ENCODE measurements at regions not wholly inside any gene's neighbourhood (a gene's known extent, or its start where the extent isn't known, plus 50 kb on each side); places are given as distances from the start of the nearest gene placed in this dataset.

- DNase-seq = no peak
These were observed 309.8 kb downstream of the TMEM121 start for GRCh38 chr14:105836160-105836559.

- no peak for DNase-seq
These were observed 310.3 kb downstream of the TMEM121 start for GRCh38 chr14:105836730-105837129.

GRCh38 chr14:105837349-105838063 is 311.1 kb downstream of the TMEM121 start:
- DNase-seq = no peak

DNA sequence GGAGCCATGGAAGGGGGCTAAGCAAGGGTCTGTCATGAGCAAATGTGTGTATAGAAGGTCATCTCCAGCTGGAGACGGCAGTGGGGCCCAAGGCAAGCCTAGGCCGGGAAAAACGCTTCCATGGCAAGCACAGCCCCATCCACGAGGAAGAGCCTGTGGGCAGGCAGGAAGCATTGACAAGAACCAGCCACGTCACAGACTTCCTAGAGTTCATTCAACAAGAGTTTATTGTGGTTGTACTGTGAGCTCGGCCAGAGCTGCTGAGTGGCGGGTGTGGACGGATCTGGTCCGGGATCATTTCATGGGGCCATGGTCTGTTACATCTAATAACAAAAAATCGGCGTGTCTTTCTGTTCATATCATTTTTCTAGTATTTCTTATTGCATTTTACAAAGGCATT is 311.7 kb downstream of the TMEM121 start:
- DNase-seq = no peak

- DNase-seq = no peak
These were observed 312.4 kb downstream of the TMEM121 start for GRCh38 chr14:105838591-105839424.

- DNase-seq = no peak
These were observed 313.3 kb downstream of the TMEM121 start for GRCh38 chr14:105839425-105840265.

DNA sequence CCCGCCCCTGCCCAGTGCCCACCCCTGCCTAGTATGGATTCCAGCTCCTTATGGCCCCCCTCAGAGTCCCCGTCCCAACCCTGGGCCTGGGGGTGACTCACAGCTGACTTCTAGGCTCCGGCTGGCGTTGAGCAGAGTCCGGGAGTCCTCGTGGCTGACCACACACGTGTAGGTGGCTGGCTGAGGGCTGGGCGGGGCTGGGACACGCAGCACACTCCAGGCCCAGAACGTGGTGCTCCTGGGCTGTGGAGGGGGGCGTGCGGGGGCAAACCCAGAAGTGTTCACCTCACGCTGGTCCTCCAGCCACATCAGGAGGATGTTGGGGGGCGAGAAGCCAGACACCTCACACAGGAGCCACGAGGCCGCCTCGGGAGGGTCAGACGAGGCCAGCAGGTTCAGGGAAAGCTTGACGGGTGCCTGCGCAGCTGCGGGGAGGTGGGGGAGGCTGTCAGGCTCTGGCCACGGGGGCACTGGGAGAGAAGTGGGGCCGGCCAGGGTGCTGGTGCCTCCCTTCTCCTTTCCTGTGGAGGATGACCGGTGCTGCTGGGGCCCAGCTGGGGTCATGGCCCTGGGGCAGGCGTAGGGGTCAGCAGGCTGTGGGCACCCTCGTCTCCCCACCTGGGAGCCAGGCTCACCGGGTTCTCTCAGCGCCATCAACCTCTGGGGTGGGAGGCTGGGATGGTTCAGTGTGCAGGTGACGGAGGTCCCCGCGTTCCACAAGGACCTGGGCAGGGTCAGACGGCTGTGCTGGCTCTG is 314.1 kb downstream of the TMEM121 start:
- no peak for DNase-seq

DNA sequence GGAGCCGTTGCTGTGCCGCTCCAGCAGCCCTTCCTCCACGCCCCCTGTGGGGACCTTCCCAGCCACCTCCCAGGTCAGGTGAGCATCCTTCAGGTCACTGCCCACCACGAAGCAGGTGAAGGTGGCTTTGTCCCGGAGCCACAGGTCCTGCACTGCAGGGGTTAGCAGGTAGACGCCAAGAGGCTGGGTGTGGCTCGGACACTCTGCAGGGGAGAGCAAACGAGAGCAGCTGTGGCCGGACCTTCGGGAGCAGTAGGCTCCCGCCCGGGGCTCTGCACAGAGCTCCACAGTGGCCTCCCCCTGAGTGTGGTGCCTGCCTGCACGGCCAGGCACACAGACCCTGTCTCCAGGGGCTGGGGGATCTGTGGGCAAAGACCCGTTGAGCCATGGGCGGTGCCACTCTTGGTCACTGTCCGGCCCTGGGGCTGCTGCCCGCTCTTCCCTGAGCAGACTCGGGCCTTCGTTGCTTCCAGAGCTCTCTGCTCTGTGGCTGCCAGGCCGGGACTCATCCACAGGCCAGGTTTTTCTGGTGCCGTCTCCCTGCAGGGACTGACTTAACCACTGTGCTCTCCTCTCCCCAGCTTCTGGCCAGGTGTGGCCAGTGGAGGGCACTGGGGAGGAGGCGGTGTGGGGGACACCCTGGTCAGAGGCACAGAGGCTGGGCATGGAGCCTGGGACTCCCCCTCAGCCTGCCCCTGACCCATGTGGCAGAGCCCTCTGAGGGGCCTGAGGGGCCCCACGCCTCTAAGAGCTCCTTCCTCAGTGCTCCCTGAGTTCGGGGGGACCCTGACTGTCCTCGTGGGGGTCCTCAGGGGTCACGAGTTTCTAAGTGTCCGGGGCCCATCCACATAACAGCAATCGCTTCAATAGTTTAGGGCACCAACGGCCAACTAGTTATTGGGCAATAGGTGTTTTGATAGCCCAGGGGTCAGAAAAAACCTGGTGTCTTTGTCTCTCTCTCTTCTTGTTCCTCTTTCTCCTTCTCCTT is 314.9 kb downstream of the TMEM121 start:
- DNase-seq = no peak

DNA sequence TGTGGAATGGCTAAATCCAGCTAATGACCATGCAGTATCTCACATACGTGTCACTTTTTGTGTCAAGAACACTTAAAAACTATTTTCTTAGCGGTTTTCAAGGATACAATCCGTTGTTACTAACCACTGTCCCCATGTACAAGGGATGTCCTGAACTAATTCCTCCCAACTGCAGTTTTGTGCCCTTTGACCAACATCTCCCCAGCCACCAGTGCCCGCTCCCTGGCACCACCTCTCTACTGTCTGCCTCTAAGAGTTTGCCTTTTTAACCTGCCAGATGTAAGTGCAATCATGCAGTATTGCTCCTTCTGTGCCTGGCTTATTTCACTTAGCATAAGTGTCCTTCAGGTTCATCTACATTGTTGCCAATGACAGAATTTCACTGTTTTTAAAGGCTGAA is 315.7 kb downstream of the TMEM121 start:
- no peak for DNase-seq

- DNase-seq = no peak
These were observed 317.2 kb downstream of the TMEM121 start for GRCh38 chr14:105843444-105844046.

- DNase-seq = no peak
These were observed 317.8 kb downstream of the TMEM121 start for GRCh38 chr14:105844047-105844630.

DNA sequence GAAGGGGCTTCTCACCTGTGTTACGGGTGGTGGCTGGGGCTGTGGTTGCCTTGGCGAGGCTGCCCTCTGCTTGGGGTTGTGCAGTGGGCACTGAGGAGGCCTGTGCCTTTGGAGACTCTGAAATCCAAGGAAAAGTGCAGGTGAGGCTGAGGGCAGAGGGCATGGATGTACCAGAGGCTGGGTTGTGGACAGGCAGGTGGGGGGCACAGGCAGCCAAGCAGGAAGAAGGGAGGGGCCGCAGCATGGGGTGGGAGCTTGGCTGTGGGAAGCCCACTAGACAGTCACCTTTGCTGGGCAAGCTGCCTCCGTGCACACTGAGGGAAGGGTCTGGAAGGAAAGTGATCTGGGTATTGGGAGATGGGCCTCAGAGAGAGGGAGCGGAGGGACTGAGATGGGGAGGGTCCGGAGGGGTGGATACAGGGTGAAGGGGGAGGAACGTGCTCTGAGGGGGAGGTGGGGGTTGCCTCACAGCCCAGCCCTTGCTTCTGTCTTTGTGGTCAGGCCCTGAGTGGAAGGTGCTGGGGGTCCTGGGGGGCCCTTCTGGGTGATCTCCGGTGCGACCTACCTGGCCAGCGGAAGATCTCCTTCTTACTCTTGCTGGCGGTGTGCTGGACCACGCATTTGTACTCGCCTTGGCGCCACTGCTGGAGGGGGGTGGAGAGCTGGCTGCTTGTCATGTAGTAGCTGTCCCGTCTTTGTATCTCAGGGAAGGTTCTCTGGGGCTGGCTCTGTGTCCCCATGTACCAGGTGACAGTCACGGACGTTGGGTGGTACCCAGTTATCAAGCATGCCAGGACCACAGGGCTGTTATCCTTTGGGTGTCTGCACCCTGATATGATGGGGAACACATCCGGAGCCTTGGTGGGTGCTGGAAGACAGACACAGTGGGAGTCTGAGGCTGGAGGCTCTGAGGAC is 318.7 kb downstream of the TMEM121 start:
- DNase-seq = no peak

DNA sequence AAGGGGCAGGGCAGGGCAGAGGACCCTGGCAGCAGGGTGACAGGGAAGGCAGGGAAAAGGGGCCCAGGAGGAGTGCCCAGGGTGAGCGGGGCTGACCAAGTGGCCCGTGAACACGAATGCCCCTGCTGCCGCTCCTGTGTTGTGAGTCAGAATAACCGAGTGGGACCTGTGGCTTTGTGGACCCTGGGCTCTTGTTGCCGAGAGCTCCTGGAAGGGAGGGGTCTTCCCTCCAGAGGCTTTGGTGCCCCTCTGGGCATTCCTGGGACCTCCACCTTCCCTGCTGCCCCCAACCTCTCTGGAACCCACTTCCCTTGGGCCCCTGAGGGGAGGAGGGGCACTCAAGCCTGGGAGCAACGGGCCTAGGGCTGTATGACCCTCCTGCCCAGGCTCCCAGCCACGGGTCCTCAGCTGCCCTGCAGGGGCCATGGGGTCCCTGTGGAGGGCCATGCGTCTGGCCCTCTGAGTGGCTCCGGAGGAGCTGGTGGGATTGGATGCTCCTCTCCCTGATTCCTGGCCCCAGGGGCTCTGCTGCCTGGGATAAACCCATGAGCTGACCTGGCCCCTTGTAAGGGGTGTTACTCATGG is 319.4 kb downstream of the TMEM121 start:
- no peak for DNase-seq

DNA sequence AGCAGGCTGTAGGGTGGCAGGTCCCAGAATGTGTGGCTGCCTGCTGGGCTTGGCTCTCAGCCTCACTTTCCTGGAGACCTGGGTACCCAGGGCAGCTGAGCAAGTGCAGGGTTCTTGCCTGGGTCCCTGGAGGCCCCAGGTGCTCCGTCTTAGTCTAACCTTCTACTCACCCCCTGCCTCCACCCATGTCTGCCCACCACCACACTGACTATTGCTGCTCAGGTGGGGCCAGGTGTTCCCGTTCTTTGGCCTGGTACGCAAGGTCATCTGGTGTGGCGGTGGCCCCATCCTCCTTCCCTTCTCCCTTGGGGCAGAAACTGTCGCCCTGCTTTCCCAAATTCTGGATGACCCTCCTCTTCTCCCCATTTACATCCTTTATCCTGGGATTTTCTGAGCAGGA is 319.9 kb downstream of the TMEM121 start:
- no peak for DNase-seq

- DNase-seq = no peak
These were observed 321.0 kb downstream of the TMEM121 start for GRCh38 chr14:105847400-105847799.

- no peak for DNase-seq
These were observed 322.2 kb downstream of the TMEM121 start for GRCh38 chr14:105848570-105848969.

DNA sequence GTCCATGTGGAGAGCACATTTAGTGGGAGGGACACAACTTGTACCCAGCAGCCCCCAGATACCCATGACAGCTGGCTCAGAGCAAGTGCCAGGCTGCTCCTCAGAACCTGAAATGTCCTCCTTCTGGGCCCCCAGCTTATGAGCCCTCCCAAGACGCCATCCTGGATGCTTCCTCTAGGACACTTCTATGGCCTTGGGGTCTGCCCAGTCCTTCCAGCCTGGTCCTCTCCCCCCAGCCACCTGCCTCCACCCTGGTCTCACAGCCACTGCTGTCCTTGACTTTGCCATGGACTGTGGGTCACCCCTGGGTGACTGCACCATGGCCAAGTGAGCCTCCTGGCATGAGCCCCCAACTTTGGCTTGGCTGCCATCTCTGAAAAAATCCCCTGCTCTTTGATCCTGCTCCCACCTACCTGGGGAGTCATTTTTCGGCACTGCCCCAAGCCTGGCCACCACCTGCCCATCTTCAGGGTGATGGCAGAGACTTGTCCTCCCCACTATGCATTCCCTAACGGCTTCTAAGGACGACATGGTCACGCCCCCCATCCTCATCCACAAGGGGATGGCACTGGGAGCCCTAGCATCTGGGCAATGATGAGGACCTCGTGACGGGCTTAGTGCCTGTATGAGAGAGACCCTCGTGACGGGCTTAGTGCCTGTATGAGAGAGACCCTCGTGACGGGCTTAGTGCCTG is 323.7 kb downstream of the TMEM121 start:
- DNase-seq = no peak

GRCh38 chr14:105850853-105851581 is 324.6 kb downstream of the TMEM121 start:
- DNase-seq = no peak

Measured in NCI-H1436 treated with DMSO at 0.1 percent for 48 hours (cell line).